ENCODE measurements at regions not wholly inside any gene's neighbourhood (a gene's known extent, or its start where the extent isn't known, plus 50 kb on each side); places are given as distances from the start of the nearest gene placed in this dataset.

GRCh38 chr4:123298801-123299200, 97.8 kb upstream of the SPRY1 start:
- Histone ChIP-seq H3K27me3 (ENCODE audit: control insufficient read depth in 1 of 2, insufficient read depth in 1 of 2, low read length in 2 of 2) (no peaks in the 10 kb centered on the region), H3K9me3 (ENCODE audit: control insufficient read depth, low read length) (peaks cover 3% of the 10 kb centered on the region), H2AK5ac (ENCODE audit: low read length, severe bottlenecking) (no peak overlapping the region), H3K9ac (ENCODE audit: low read length) (peak overlapping the region; percentile 63), H2BK5ac (ENCODE audit: low read depth, low read length, poor library complexity, severe bottlenecking) (no peak overlapping the region), H3K18ac (ENCODE audit: low read depth in 1 of 2, low read length in 2 of 2) (no peak overlapping the region), H3K27ac (ENCODE audit: low read length, poor library complexity, severe bottlenecking) (no peak overlapping the region), H3K36me3 (ENCODE audit: control insufficient read depth in 1 of 2, insufficient read depth in 2 of 2, low read depth in 1 of 2, low read length in 2 of 2) (no peaks in the 10 kb centered on the region), H3K14ac (ENCODE audit: low read length in 2 of 2) (no peak overlapping the region), H3K79me1 (replicated peaks; ENCODE audit: low read length, poor library complexity, severe bottlenecking) (peaks cover 1% of the 10 kb centered on the region), H3K4me1 (ENCODE audit: control insufficient read depth, insufficient read depth, low read depth, low read length) (no peaks in the 10 kb centered on the region), H4K91ac (ENCODE audit: low read length) (no peak overlapping the region), H3K4me2 (ENCODE audit: low read length, poor library complexity, severe bottlenecking) (no peak overlapping the region), H3K23ac (ENCODE audit: low read length in 2 of 2) (no peak overlapping the region), H2BK120ac (ENCODE audit: low read depth, low read length) (no peak overlapping the region), H2AFZ (ENCODE audit: low read depth, low read length) (no peak overlapping the region), H4K8ac (ENCODE audit: low read length) (no peak overlapping the region), H3K4me3 (ENCODE audit: insufficient read depth in 1 of 2, low read depth in 1 of 2, low read length in 2 of 2) (peak overlapping the region in 1 of 2 experiments; percentile 52), H2BK12ac (ENCODE audit: low read length in 2 of 2) (no peak overlapping the region), H3K4ac (ENCODE audit: low read depth in 1 of 2, low read length in 2 of 2) (no peak overlapping the region), H2BK15ac (ENCODE audit: low read depth, poor library complexity, severe bottlenecking) (no peak overlapping the region)
- WGBS = 100% methylated on average over 1 of the region's 2 CpGs
- DNase-seq = no peak

GRCh38 chr4:123299212-123299691, 97.3 kb upstream of the SPRY1 start:
- no peak overlapping the region for H4K8ac ChIP-seq (ENCODE audit: low read length)
- H3K14ac ChIP-seq (ENCODE audit: low read length in 2 of 2) = no peak overlapping the region
- H2BK12ac ChIP-seq (ENCODE audit: low read length in 2 of 2) = no peak overlapping the region
- H3K9ac ChIP-seq (ENCODE audit: low read length) = peak overlapping the region; percentile 63
- no peak overlapping the region for H2BK15ac ChIP-seq (ENCODE audit: low read depth, poor library complexity, severe bottlenecking)
- H3K9me3 ChIP-seq (ENCODE audit: control insufficient read depth, low read length) = peaks cover 3% of the 10 kb centered on the region
- no peaks in the 10 kb centered on the region for H3K4me1 ChIP-seq (ENCODE audit: control insufficient read depth, insufficient read depth, low read depth, low read length)
- H4K91ac ChIP-seq (ENCODE audit: low read length) = no peak overlapping the region
- H3K36me3 ChIP-seq (ENCODE audit: control insufficient read depth in 1 of 2, insufficient read depth in 2 of 2, low read depth in 1 of 2, low read length in 2 of 2) = no peaks in the 10 kb centered on the region
- H3K4me3 ChIP-seq (ENCODE audit: insufficient read depth in 1 of 2, low read depth in 1 of 2, low read length in 2 of 2) = peak overlapping the region in 1 of 2 experiments; percentile 52
- peaks cover 1% of the 10 kb centered on the region for H3K79me1 ChIP-seq (replicated peaks; ENCODE audit: low read length, poor library complexity, severe bottlenecking)
- peak; percentile 66 for DNase-seq
- no peak overlapping the region for H3K18ac ChIP-seq (ENCODE audit: low read depth in 1 of 2, low read length in 2 of 2)
- H2BK5ac ChIP-seq (ENCODE audit: low read depth, low read length, poor library complexity, severe bottlenecking) = no peak overlapping the region
- H2AFZ ChIP-seq (ENCODE audit: low read depth, low read length) = no peak overlapping the region
- no peak overlapping the region for H3K4ac ChIP-seq (ENCODE audit: low read depth in 1 of 2, low read length in 2 of 2)
- H2AK5ac ChIP-seq (ENCODE audit: low read length, severe bottlenecking) = no peak overlapping the region
- H2BK120ac ChIP-seq (ENCODE audit: low read depth, low read length) = no peak overlapping the region
- no peaks in the 10 kb centered on the region for H3K27me3 ChIP-seq (ENCODE audit: control insufficient read depth in 1 of 2, insufficient read depth in 1 of 2, low read length in 2 of 2)
- no peak overlapping the region for H3K4me2 ChIP-seq (ENCODE audit: low read length, poor library complexity, severe bottlenecking)
- H3K27ac ChIP-seq (ENCODE audit: low read length, poor library complexity, severe bottlenecking) = no peak overlapping the region
- no peak overlapping the region for H3K23ac ChIP-seq (ENCODE audit: low read length in 2 of 2)

GRCh38 chr4:123300222-123301039, 96.2 kb upstream of the SPRY1 start:
- WGBS = 97% methylated on average over 3 of the region's 4 CpGs
- no peak overlapping the region for H3K27ac ChIP-seq (ENCODE audit: low read length, poor library complexity, severe bottlenecking)

GRCh38 chr4:123301923-123302322, 94.7 kb upstream of the SPRY1 start:
- no peak overlapping the region for H2BK15ac ChIP-seq (ENCODE audit: low read depth, poor library complexity, severe bottlenecking)
- no peaks in the 10 kb centered on the region for H3K27me3 ChIP-seq (ENCODE audit: control insufficient read depth in 1 of 2, insufficient read depth in 1 of 2, low read length in 2 of 2)
- no peak overlapping the region for H2BK120ac ChIP-seq (ENCODE audit: low read depth, low read length)
- no peak overlapping the region for H3K23ac ChIP-seq (ENCODE audit: low read length in 2 of 2)
- H3K18ac ChIP-seq (ENCODE audit: low read depth in 1 of 2, low read length in 2 of 2) = peak overlapping the region; percentile 28 to 29
- H3K27ac ChIP-seq (ENCODE audit: low read length, poor library complexity, severe bottlenecking) = no peak overlapping the region
- no peak overlapping the region for H3K14ac ChIP-seq (ENCODE audit: low read length in 2 of 2)
- H3K4me1 ChIP-seq (ENCODE audit: control insufficient read depth, insufficient read depth, low read depth, low read length) = no peaks in the 10 kb centered on the region
- no peak for DNase-seq
- no peak overlapping the region for H2BK5ac ChIP-seq (ENCODE audit: low read depth, low read length, poor library complexity, severe bottlenecking)
- H3K36me3 ChIP-seq (ENCODE audit: control insufficient read depth in 1 of 2, insufficient read depth in 2 of 2, low read depth in 1 of 2, low read length in 2 of 2) = peaks cover 0 to 3% of the 10 kb centered on the region in 2 experiments
- no peak overlapping the region for H3K9ac ChIP-seq (ENCODE audit: low read length)
- no peak overlapping the region for H2AFZ ChIP-seq (ENCODE audit: low read depth, low read length)
- no peak overlapping the region for H2AK5ac ChIP-seq (ENCODE audit: low read length, severe bottlenecking)
- no peak overlapping the region for H3K4me3 ChIP-seq (ENCODE audit: insufficient read depth in 1 of 2, low read depth in 1 of 2, low read length in 2 of 2)
- no peaks in the 10 kb centered on the region for H3K9me3 ChIP-seq (ENCODE audit: control insufficient read depth, low read length)
- H3K79me1 ChIP-seq (replicated peaks; ENCODE audit: low read length, poor library complexity, severe bottlenecking) = peaks cover 1% of the 10 kb centered on the region
- no peak overlapping the region for H2BK12ac ChIP-seq (ENCODE audit: low read length in 2 of 2)
- no peak overlapping the region for H3K4ac ChIP-seq (ENCODE audit: low read depth in 1 of 2, low read length in 2 of 2)
- no peak overlapping the region for H4K91ac ChIP-seq (ENCODE audit: low read length)
- no peak overlapping the region for H4K8ac ChIP-seq (ENCODE audit: low read length)
- WGBS = 100% methylated on average over 1 of the region's 2 CpGs
- H3K4me2 ChIP-seq (ENCODE audit: low read length, poor library complexity, severe bottlenecking) = no peak overlapping the region

More at GRCh38 chr4:123300222-123301039, 96.2 kb upstream of the SPRY1 start:
- H2AK5ac ChIP-seq (ENCODE audit: low read length, severe bottlenecking) = no peak overlapping the region
- H3K4ac ChIP-seq (ENCODE audit: low read depth in 1 of 2, low read length in 2 of 2) = no peak overlapping the region
- no peak overlapping the region for H2BK15ac ChIP-seq (ENCODE audit: low read depth, poor library complexity, severe bottlenecking)
- no peak overlapping the region for H3K18ac ChIP-seq (ENCODE audit: low read depth in 1 of 2, low read length in 2 of 2)
- H2BK120ac ChIP-seq (ENCODE audit: low read depth, low read length) = no peak overlapping the region
- H3K27me3 ChIP-seq (ENCODE audit: control insufficient read depth in 1 of 2, insufficient read depth in 1 of 2, low read length in 2 of 2) = no peaks in the 10 kb centered on the region
- H3K4me1 ChIP-seq (ENCODE audit: control insufficient read depth, insufficient read depth, low read depth, low read length) = no peaks in the 10 kb centered on the region
- no peak for DNase-seq
- no peak overlapping the region for H4K8ac ChIP-seq (ENCODE audit: low read length)
- no peak overlapping the region for H3K4me2 ChIP-seq (ENCODE audit: low read length, poor library complexity, severe bottlenecking)
- peaks cover 1% of the 10 kb centered on the region for H3K79me1 ChIP-seq (replicated peaks; ENCODE audit: low read length, poor library complexity, severe bottlenecking)
- H3K4me3 ChIP-seq (ENCODE audit: insufficient read depth in 1 of 2, low read depth in 1 of 2, low read length in 2 of 2) = no peak overlapping the region
- H3K23ac ChIP-seq (ENCODE audit: low read length in 2 of 2) = no peak overlapping the region
- H3K9ac ChIP-seq (ENCODE audit: low read length) = no peak overlapping the region
- no peaks in the 10 kb centered on the region for H3K9me3 ChIP-seq (ENCODE audit: control insufficient read depth, low read length)
- H2AFZ ChIP-seq (ENCODE audit: low read depth, low read length) = no peak overlapping the region
- H2BK5ac ChIP-seq (ENCODE audit: low read depth, low read length, poor library complexity, severe bottlenecking) = no peak overlapping the region
- H4K91ac ChIP-seq (ENCODE audit: low read length) = no peak overlapping the region
- peaks cover 0 to 3% of the 10 kb centered on the region in 2 experiments for H3K36me3 ChIP-seq (ENCODE audit: control insufficient read depth in 1 of 2, insufficient read depth in 2 of 2, low read depth in 1 of 2, low read length in 2 of 2)
- H2BK12ac ChIP-seq (ENCODE audit: low read length in 2 of 2) = no peak overlapping the region
- H3K14ac ChIP-seq (ENCODE audit: low read length in 2 of 2) = no peak overlapping the region
